ENCODE measurements at regions not wholly inside any gene's neighbourhood (a gene's known extent, or its start where the extent isn't known, plus 50 kb on each side); places are given as distances from the start of the nearest gene placed in this dataset.
"Not testable (repeated sequence)": the region's sequence is repeated elsewhere in the genome, so short reads cannot be mapped to it uniquely, and the experiment has no call there.

GRCh38 chr9:80970377-80970776 is 719.0 kb downstream of the TLE1 start:
- TF ChIP-seq POLR2AphosphoS5 (IDR thresholded peaks at IDR 0.05; ENCODE audit: insufficient read depth in 1 of 2, low read depth in 1 of 2); CTCF (IDR thresholded peaks at IDR 0.05); POLR2A (IDR thresholded peaks at IDR 0.05): not testable (repeated sequence)

Data from vagina (tissue), 2 donors.